ENCODE measurements at regions not wholly inside any gene's neighbourhood (a gene's known extent, or its start where the extent isn't known, plus 50 kb on each side); places are given as distances from the start of the nearest gene placed in this dataset.

DNA sequence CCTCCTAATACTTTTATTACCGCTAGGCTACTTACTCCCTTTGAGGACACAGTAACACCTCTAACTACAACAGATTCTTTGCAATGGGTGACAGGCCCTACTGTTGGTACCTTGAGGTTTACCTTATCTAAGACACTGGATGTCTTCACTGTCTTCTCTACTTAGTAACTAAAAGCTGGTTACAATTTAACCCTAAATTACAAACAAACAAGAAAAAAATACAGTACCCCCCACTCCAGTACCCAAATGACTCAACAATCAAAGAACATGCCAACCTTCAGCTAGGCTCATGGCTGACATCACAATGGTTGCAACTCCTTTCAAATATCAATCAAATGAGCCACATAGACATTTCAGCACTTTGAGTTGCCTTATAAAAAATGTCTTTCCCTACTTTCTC, 198.0 kb downstream of the GUCY2F start:
- TF ChIP-seq POLR2A (IDR thresholded peaks at IDR 0.05) (no peak), POLR2AphosphoS5 (IDR thresholded peaks at IDR 0.05) (no peak), EP300 (IDR thresholded peaks at IDR 0.05) (no peak)
- TF ChIP-seq, protein P1, sequence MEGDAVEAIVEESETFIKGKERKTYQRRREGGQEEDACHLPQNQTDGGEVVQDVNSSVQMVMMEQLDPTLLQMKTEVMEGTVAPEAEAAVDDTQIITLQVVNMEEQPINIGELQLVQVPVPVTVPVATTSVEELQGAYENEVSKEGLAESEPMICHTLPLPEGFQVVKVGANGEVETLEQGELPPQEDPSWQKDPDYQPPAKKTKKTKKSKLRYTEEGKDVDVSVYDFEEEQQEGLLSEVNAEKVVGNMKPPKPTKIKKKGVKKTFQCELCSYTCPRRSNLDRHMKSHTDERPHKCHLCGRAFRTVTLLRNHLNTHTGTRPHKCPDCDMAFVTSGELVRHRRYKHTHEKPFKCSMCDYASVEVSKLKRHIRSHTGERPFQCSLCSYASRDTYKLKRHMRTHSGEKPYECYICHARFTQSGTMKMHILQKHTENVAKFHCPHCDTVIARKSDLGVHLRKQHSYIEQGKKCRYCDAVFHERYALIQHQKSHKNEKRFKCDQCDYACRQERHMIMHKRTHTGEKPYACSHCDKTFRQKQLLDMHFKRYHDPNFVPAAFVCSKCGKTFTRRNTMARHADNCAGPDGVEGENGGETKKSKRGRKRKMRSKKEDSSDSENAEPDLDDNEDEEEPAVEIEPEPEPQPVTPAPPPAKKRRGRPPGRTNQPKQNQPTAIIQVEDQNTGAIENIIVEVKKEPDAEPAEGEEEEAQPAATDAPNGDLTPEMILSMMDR (IDR thresholded peaks at IDR 0.05): no peak

Measured in upper lobe of left lung (tissue), 4 donors.